ENCODE measurements at regions not wholly inside any gene's neighbourhood (a gene's known extent, or its start where the extent isn't known, plus 50 kb on each side); places are given as distances from the start of the nearest gene placed in this dataset.

DNA sequence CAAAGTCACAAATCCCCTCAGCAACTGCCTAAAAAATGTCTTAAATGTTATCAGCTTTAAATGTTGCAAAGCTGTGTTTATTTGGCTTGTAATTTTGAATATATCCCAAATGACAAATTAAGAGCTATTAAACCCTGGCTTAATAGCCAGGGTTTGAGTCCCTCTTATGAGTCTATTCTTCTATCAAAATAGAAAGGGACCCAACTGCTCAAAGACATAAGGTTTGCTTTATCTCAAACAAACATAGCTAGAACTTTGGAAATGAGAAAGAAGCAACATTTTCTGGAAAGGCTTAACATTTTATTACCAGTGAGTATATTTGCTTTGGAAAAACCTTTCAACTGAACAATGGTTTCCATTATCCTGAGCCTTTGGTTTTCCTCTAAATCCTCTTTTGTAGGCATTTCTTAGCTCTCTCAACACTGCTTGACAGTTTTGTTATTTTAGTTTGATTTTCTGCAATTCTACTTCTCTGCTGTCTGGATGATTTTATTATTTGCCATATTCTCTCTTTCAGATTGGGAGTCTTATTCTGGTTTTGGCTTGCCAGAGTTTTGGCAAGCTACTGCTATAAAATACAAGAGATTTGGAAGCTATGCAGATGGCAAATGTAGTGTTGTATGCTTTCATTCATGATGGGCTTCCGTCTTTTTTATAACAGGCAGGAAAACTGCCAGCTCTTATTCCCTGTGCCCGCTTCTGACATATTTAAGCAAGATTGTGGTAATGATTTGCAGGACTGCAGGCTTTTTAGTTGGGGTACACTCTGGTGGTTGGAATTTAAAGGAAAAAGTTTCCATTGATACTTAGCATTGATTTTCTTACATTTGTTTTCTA lies 734.9 kb downstream of the DTWD2 start:
- no peak for TF ChIP-seq ZFX (IDR thresholded peaks at IDR 0.05; ENCODE audit: borderline replicate concordance)
- TF ChIP-seq, protein P1, sequence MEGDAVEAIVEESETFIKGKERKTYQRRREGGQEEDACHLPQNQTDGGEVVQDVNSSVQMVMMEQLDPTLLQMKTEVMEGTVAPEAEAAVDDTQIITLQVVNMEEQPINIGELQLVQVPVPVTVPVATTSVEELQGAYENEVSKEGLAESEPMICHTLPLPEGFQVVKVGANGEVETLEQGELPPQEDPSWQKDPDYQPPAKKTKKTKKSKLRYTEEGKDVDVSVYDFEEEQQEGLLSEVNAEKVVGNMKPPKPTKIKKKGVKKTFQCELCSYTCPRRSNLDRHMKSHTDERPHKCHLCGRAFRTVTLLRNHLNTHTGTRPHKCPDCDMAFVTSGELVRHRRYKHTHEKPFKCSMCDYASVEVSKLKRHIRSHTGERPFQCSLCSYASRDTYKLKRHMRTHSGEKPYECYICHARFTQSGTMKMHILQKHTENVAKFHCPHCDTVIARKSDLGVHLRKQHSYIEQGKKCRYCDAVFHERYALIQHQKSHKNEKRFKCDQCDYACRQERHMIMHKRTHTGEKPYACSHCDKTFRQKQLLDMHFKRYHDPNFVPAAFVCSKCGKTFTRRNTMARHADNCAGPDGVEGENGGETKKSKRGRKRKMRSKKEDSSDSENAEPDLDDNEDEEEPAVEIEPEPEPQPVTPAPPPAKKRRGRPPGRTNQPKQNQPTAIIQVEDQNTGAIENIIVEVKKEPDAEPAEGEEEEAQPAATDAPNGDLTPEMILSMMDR (IDR thresholded peaks at IDR 0.05): no peak
- peak overlapping the region; percentile 38 for H3K27ac ChIP-seq

DNA sequence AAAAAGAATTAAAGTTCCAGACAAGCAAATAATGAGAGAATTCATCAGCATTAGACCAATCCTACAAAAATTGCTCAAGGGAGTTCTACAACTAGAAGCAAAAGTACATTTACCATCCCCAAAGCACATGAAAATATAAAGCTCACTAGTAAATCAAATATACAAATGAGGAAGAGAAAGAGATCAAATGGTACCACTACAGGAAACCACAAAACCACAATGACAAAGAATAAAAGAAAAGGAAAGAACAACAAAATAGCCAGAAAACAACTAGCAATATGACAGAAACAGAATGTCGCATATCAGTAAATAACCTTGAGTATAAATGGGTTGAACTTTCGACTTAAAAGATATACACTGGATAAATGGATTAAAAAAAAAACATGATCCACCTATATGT lies 739.0 kb downstream of the DTWD2 start:
- no peak overlapping the region for H3K27ac ChIP-seq
- TF ChIP-seq, protein P1 (IDR thresholded peaks at IDR 0.05): no peak
- TF ChIP-seq ZFX (IDR thresholded peaks at IDR 0.05; ENCODE audit: borderline replicate concordance): no peak

DNA sequence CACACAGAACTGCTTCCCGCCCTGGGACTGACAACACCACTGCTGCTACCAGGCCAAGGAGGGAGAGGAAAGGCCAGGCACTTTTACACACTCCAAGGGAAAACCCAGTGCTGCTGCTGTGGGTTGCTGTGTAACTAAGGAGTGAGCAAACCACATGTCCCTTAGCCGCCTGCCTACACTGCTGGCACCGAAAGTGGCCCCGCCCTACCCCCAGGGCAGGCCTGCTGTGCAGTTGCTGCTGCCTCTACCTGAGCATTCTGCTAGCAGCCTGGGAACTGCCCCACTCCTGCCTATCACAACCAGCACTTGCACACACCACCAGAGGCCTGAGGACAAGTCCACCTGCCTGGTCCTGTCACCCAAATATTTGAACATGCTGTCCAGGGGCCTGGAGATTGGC lies 740.9 kb downstream of the DTWD2 start:
- H3K27ac ChIP-seq: peak overlapping the region; percentile 30
- TF ChIP-seq ZFX (IDR thresholded peaks at IDR 0.05; ENCODE audit: borderline replicate concordance): no peak
- TF ChIP-seq, protein P1 (IDR thresholded peaks at IDR 0.05): no peak

DNA sequence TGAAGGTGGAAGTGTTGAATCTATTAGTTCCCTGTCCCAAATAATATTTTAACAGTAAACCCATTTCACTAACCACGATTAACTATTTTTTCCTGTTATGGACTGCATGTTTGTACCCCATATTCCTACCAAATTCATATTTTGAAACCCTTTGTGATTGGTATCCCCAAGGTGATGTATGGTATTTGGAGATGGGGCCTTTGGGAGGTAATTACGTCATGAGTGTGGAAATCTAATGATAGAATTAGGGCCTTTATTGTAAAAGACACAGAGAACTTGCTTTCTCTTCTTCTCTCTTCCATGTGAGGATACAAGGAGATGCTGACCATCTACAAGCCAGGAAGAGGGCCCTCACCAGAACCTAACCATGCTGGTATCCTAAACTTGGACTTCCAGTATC lies 744.7 kb downstream of the DTWD2 start:
- no peak overlapping the region for H3K27ac ChIP-seq
- no peak for TF ChIP-seq ZFX (IDR thresholded peaks at IDR 0.05; ENCODE audit: borderline replicate concordance)

DNA sequence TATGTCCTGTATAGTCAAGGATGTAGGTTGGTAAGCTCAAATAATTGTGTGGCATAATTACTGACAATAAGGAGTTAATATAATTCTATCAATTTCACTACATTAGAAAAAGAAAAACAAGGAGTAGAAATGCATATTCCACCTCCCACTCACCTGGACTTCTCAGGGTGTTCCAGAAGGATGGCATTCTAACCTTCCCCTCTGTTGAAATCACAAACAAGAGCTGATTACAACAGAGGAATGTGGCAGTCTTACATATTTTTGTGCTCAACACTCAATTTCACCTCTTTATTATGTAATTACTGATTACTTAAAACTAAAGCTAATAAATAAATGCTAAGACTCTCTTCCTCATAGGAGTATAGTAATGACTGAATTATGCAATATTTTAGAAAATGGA lies 745.3 kb downstream of the DTWD2 start:
- no peak overlapping the region for H3K27ac ChIP-seq
- no peak for TF ChIP-seq ZFX (IDR thresholded peaks at IDR 0.05; ENCODE audit: borderline replicate concordance)
- TF ChIP-seq, protein P1 (IDR thresholded peaks at IDR 0.05): no peak

DNA sequence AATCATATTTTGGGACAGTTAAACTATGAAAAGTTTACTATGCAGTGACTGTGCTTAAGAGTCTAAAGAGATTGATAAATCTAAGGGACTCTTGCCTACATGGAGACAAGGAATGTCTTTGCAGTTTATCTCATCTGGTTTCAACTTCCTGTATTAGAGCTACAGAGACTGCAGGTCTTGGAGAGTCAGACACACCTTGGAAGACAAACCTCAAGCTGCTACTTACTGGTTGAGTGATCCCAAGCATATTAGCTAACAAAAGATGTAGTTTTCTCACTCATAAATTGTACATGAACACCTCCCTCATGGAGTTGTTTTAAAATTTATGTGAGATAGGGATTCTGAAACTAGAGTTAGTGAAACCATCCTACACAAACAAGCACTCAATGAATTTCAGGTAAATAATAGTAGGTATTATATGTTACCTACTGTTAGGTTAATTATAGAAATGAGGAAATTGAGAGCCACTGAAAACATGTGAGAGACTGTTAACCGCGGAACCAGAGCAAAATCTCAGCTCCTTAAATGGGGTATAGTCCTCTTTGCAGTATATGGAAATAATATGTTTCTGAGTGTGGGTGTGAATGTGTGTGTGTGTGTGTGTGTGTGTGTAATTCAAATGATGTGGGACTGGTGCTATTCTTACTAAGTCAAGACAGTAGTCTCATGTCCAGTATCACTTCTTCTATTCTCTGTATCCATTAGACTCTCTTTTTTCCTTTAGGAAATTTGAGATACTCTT lies 752.1 kb downstream of the DTWD2 start:
- no peak for TF ChIP-seq ZFX (IDR thresholded peaks at IDR 0.05; ENCODE audit: borderline replicate concordance)
- TF ChIP-seq, protein P1 (IDR thresholded peaks at IDR 0.05): no peak
- no peak overlapping the region for H3K27ac ChIP-seq

DNA sequence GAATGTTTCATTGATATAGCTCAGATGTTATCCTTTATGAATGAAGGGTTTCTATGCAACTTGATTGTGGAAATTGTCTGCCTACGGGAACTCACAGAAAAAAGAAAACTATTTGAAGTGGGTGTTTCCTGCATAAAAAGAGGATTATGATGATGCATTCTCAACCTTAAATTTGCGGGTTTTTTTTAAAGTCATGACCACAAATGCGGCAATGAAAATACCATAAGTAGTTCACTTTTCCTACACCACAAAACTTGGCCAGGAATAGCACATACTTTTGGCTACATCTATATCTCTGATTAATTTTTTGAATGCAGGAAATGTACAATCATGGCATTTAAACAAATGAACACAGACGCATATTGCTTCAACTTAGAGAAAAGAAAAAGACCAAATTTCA lies 754.7 kb downstream of the DTWD2 start:
- TF ChIP-seq, protein P1 (IDR thresholded peaks at IDR 0.05): no peak
- TF ChIP-seq ZFX (IDR thresholded peaks at IDR 0.05; ENCODE audit: borderline replicate concordance): no peak
- no peak overlapping the region for H3K27ac ChIP-seq

All from 22Rv1 (cell line).